ENCODE measurements at regions not wholly inside any gene's neighbourhood (a gene's known extent, or its start where the extent isn't known, plus 50 kb on each side); places are given as distances from the start of the nearest gene placed in this dataset.

DNA sequence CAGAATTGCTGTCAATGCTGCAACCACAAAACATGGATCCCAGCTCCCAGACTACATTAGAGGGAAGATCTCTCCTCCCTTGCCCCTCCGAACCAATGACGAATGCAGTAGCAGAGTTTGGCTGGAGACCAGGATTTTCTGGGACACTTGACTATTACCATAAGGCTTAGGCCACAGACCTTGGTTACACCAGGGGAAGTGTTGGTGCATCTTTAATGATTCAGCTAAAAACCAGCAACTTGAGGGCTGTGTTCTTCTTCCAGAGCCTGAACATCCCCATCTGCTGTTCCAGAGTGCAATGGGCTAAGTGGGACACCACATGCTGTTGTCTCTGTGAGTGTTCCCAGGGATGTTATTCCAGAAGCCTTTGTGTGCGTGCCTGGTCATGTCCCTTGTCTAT is 528.2 kb downstream of the LMO7 start:
- no peak for TF ChIP-seq EZH2phosphoT487 (IDR thresholded peaks at IDR 0.05; ENCODE audit: insufficient read depth, low read depth)
- TF ChIP-seq EZH2 (IDR thresholded peaks at IDR 0.05; ENCODE audit: insufficient read depth, poor library complexity, severe bottlenecking), result no peak
- in situ Hi-C loops (cut with MboI), result no loop called here
- no peak overlapping the region for H2AFZ ChIP-seq

DNA sequence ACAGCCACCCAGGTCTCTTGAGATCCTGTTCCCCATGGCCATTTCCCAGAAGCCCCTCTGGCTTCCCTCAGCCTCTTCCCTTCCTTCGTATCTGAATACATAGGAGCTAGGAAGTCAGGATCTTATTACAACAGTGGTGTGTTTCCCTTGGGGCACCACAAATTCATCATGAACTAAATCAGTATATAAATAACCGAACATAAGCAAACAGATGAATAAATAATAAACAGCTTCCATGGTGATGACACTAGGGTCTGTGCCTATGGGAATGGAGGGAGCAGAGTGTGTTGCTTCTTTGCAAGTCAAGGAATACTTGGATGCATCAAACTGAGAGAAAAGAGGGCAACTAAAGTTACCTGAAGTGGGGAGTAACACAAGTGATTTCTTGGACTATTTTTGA is 527.6 kb downstream of the LMO7 start:
- Histone ChIP-seq H3K9me3 (ENCODE audit: low read depth) (no peaks in the 10 kb centered on the region), H3K4me2 (ENCODE audit: unreplicated experiment) (no peak overlapping the region), H3K9me2 (ENCODE audit: insufficient read depth) (no peaks in the 10 kb centered on the region), H4K20me1 (ENCODE audit: insufficient read depth) (no peaks in the 10 kb centered on the region), H3K27ac (no peak overlapping the region), H3K4me3 (no peak overlapping the region), H3K4me1 (ENCODE audit: insufficient read depth) (no peaks in the 10 kb centered on the region), H3K79me2 (ENCODE audit: insufficient read depth) (no peaks in the 10 kb centered on the region), H3F3A (ENCODE audit: insufficient read depth) (no peaks in the 10 kb centered on the region), H3K27me3 (replicated peaks; ENCODE audit: insufficient read depth) (peaks cover 5% of the 10 kb centered on the region; the same call in 1 of the 2 replicates), H3K36me3 (ENCODE audit: low read depth) (no peaks in the 10 kb centered on the region), H3K9ac (no peak overlapping the region), H2AFZ (no peak overlapping the region)
- TF ChIP-seq EZH2phosphoT487 (IDR thresholded peaks at IDR 0.05; ENCODE audit: insufficient read depth, low read depth), result no peak
- TF ChIP-seq EZH2 (IDR thresholded peaks at IDR 0.05; ENCODE audit: insufficient read depth, poor library complexity, severe bottlenecking), result no peak
- DNase-seq, result no peak
- WGBS, 2 experiments (ENCODE audit: low coverage in 1 of 2, low lambda C conversion rate in 2 of 2, missing lambda C conversion rate in 2 of 2), result 9 to 16% methylated on average over 2 of the region's 2 CpGs
- in situ Hi-C loops (cut with MboI), result no loop called here

More for the DNA sequence above, 528.2 kb downstream of the LMO7 start:
- H3K9me3 ChIP-seq (ENCODE audit: low read depth), result no peaks in the 10 kb centered on the region
- no peaks in the 10 kb centered on the region for H3F3A ChIP-seq (ENCODE audit: insufficient read depth)
- WGBS, 2 experiments (ENCODE audit: low coverage in 1 of 2, low lambda C conversion rate in 2 of 2, missing lambda C conversion rate in 2 of 2), result 54% methylated on average over 3 of the region's 3 CpGs
- no peaks in the 10 kb centered on the region for H3K79me2 ChIP-seq (ENCODE audit: insufficient read depth)
- no peaks in the 10 kb centered on the region for H4K20me1 ChIP-seq (ENCODE audit: insufficient read depth)
- H3K9ac ChIP-seq, result no peak overlapping the region
- no peaks in the 10 kb centered on the region for H3K4me1 ChIP-seq (ENCODE audit: insufficient read depth)
- no peak overlapping the region for H3K4me2 ChIP-seq (ENCODE audit: unreplicated experiment)
- no peak overlapping the region for H3K4me3 ChIP-seq
- no peaks in the 10 kb centered on the region for H3K36me3 ChIP-seq (ENCODE audit: low read depth)
- no peaks in the 10 kb centered on the region for H3K9me2 ChIP-seq (ENCODE audit: insufficient read depth)
- no peak overlapping the region for H3K27ac ChIP-seq
- H3K27me3 ChIP-seq (replicated peaks; ENCODE audit: insufficient read depth), result peaks cover 5% of the 10 kb centered on the region; the same call in 1 of the 2 replicates
- no peak for DNase-seq

DNA sequence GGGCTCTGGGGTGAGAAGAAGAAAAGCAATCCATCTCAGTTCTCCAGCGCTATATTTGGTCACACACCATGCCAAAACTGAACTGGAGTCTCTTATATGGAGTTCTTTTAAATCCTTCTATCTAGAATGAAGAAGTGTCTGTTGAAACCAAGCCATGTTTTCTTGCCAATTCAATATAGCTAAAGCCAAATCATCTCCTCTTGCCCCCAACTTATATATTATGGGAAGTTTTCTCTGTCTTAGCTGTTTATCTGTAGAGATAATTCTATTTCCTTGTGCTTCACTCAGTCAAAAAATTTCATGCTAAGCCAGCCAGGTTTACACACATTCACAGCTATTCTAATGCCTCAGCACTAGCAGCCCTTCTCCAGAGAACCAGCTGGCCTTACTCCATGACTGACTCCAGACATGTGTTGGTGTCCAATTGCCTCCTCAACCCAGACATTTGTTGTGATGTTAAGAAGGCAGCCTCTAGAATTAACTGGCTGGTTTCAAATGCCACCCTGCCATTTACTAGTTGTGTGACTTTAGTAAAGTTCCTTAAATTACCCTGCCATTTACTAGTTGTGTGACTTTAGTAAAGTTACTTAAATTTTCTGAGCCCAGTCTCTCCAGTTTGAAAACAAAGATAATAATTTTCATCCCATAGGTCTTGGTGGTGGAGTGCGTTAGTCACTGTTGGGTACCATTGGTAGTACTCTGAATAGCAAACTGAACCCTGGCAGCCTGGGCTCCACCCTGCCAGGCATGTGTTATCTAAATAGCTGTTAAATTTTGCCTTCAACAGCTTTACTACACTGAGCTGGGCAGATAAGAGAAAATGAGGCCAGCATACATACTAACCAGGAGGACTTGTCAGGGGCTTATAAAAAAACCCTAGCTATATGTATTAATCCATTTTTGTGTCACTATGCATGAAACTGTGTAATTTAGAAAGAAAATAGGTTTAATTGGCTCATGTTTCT is 525.1 kb downstream of the LMO7 start:
- H3K27ac ChIP-seq, result no peak overlapping the region
- no peak overlapping the region for H3K4me2 ChIP-seq (ENCODE audit: unreplicated experiment)
- H3K9ac ChIP-seq, result no peak overlapping the region
- no peaks in the 10 kb centered on the region for H3K4me1 ChIP-seq (ENCODE audit: insufficient read depth)
- no peaks in the 10 kb centered on the region for H3F3A ChIP-seq (ENCODE audit: insufficient read depth)
- no peaks in the 10 kb centered on the region for H4K20me1 ChIP-seq (ENCODE audit: insufficient read depth)
- 43 to 48% methylated on average over 2 of the region's 2 CpGs for WGBS, 2 experiments (ENCODE audit: low coverage in 1 of 2, low lambda C conversion rate in 2 of 2, missing lambda C conversion rate in 2 of 2)
- H3K9me2 ChIP-seq (ENCODE audit: insufficient read depth), result no peaks in the 10 kb centered on the region
- DNase-seq, result no peak
- in situ Hi-C loops (cut with MboI), result no loop called here
- H3K4me3 ChIP-seq, result no peak overlapping the region
- no peaks in the 10 kb centered on the region for H3K9me3 ChIP-seq (ENCODE audit: low read depth)
- H3K27me3 ChIP-seq (replicated peaks; ENCODE audit: insufficient read depth), result peaks cover 5% of the 10 kb centered on the region; the same call in 1 of the 2 replicates
- TF ChIP-seq EZH2phosphoT487 (IDR thresholded peaks at IDR 0.05; ENCODE audit: insufficient read depth, low read depth) (no peak), EZH2 (IDR thresholded peaks at IDR 0.05; ENCODE audit: insufficient read depth, poor library complexity, severe bottlenecking) (no peak)
- no peaks in the 10 kb centered on the region for H3K79me2 ChIP-seq (ENCODE audit: insufficient read depth)
- H2AFZ ChIP-seq, result no peak overlapping the region
- no peaks in the 10 kb centered on the region for H3K36me3 ChIP-seq (ENCODE audit: low read depth)

DNA sequence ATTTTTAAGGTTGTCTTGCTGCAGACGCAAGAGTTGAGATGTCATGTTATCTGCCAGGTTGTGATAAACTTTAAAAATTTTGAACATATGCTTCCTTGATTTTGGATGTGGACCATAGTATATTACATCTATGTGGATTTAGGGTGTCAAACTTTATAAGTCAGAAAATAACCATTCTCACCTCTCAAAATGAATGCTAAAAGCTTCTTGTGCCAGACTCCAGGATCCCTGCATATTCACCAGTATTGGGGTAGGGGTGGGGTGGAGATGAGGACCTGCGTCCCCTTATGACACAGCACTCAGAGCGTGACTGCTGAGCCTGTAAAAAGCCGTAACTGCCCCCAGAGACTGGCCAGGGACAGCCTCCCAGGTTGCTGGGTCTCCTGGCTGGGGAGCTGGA is 524.4 kb downstream of the LMO7 start:
- no peaks in the 10 kb centered on the region; the same call in 1 of the 2 replicates for H3K27me3 ChIP-seq (replicated peaks; ENCODE audit: insufficient read depth)
- 57 to 62% methylated on average over 4 of the region's 4 CpGs for WGBS, 2 experiments (ENCODE audit: low coverage in 1 of 2, low lambda C conversion rate in 2 of 2, missing lambda C conversion rate in 2 of 2)
- H3K9me3 ChIP-seq (ENCODE audit: low read depth), result no peaks in the 10 kb centered on the region
- DNase-seq, result no peak
- no peaks in the 10 kb centered on the region for H3K9me2 ChIP-seq (ENCODE audit: insufficient read depth)
- no peaks in the 10 kb centered on the region for H4K20me1 ChIP-seq (ENCODE audit: insufficient read depth)
- in situ Hi-C loops (cut with MboI), result no loop called here
- no peaks in the 10 kb centered on the region for H3K4me1 ChIP-seq (ENCODE audit: insufficient read depth)
- H3K4me3 ChIP-seq, result no peak overlapping the region
- TF ChIP-seq EZH2 (IDR thresholded peaks at IDR 0.05; ENCODE audit: insufficient read depth, poor library complexity, severe bottlenecking) (no peak), EZH2phosphoT487 (IDR thresholded peaks at IDR 0.05; ENCODE audit: insufficient read depth, low read depth) (no peak)
- no peak overlapping the region for H2AFZ ChIP-seq
- no peaks in the 10 kb centered on the region for H3K79me2 ChIP-seq (ENCODE audit: insufficient read depth)
- no peak overlapping the region for H3K4me2 ChIP-seq (ENCODE audit: unreplicated experiment)
- no peaks in the 10 kb centered on the region for H3K36me3 ChIP-seq (ENCODE audit: low read depth)
- no peak overlapping the region for H3K9ac ChIP-seq
- no peak overlapping the region for H3K27ac ChIP-seq
- no peaks in the 10 kb centered on the region for H3F3A ChIP-seq (ENCODE audit: insufficient read depth)
